ENCODE measurements at regions not wholly inside any gene's neighbourhood (a gene's known extent, or its start where the extent isn't known, plus 50 kb on each side); places are given as distances from the start of the nearest gene placed in this dataset.

- TF ChIP-seq RAD21 (IDR thresholded peaks at IDR 0.05) (no peak), CTCF (IDR thresholded peaks at IDR 0.05; ENCODE audit: low read depth, low read length, missing input control) (no peak), REST (IDR thresholded peaks at IDR 0.05) (no peak), FOXA1 (IDR thresholded peaks at IDR 0.05) (no peak), RXRA (IDR thresholded peaks at IDR 0.05) (no peak), SP1 (IDR thresholded peaks at IDR 0.05) (no peak), MAX (IDR thresholded peaks at IDR 0.05) (no peak), TAF1 (conservative IDR thresholded peaks at IDR 0.05) (no peak), YY1 (IDR thresholded peaks at IDR 0.05) (no peak)
Measured at GRCh38 chr12:30026621-30027234, 243.0 kb upstream of the TMTC1 start.
